Lung (tissue), 11 donors: ENCODE measurements at regions not wholly inside any gene's neighbourhood (a gene's known extent, or its start where the extent isn't known, plus 50 kb on each side); places are given as distances from the start of the nearest gene placed in this dataset.

ENCODE experiments used
- ATAC-seq: fragments of 200-7000 bp; cut with Tn5 transposase; one replicate; pipeline ENCODE4 v1.9.1; 2020; ENCODE audit warnings: moderate number of reproducible peaks; ENCODE audit not compliant: insufficient read depth, low FRiP score
- DNase-seq, 3 donors: peaks; one replicate each; pipeline ENCODE4 v3.0.0-alpha.2; 2013 to 2017
- H3K27ac ChIP-seq, 2 donors: one replicate each; pipeline ENCODE4 v1.5.1; 2013; ENCODE audit warnings: mild to moderate bottlenecking in 2 of 2, moderate library complexity in 2 of 2, control low read depth in 1 of 2, inconsistent platforms in 1 of 2, low read depth in 1 of 2, low read length in 1 of 2
- H3K27me3 ChIP-seq, 3 donors: one replicate each; pipeline ENCODE4 v1.5.1; 2013; ENCODE audit warnings: low read length in 2 of 3; ENCODE audit not compliant: control insufficient read depth in 3 of 3, insufficient read depth in 3 of 3
- H3K36me3 ChIP-seq, 4 donors: one replicate each; pipeline ENCODE4 v1.5.1; 2013; ENCODE audit warnings: low read length in 4 of 4, mild to moderate bottlenecking in 1 of 4, moderate library complexity in 1 of 4; ENCODE audit not compliant: control insufficient read depth in 4 of 4, insufficient read depth in 4 of 4
- H3K4me1 ChIP-seq, 5 donors: one replicate each; pipeline ENCODE4 v1.5.1; 2013; ENCODE audit warnings: low read length in 5 of 5, mild to moderate bottlenecking in 2 of 5, moderate library complexity in 1 of 5; ENCODE audit not compliant: control insufficient read depth in 5 of 5, insufficient read depth in 5 of 5
- H3K4me3 ChIP-seq: one replicate; pipeline ENCODE4 v1.5.1; 2013; ENCODE audit warnings: mild to moderate bottlenecking, control low read depth, moderate library complexity
- H3K9ac ChIP-seq, 2 donors: one replicate each; pipeline ENCODE4 v1.5.1; 2013; ENCODE audit warnings: low read length in 2 of 2, control low read depth in 1 of 2; ENCODE audit not compliant: insufficient read depth in 1 of 2
- H3K9me3 ChIP-seq, 4 donors: one replicate each; pipeline ENCODE4 v1.5.1; 2013; ENCODE audit warnings: low read length in 3 of 4, mild to moderate bottlenecking in 1 of 4, moderate library complexity in 1 of 4; ENCODE audit not compliant: control insufficient read depth in 4 of 4, insufficient read depth in 3 of 4
- CTCF ChIP-seq: IDR thresholded peaks from 2 replicates; pipeline ENCODE4 v1.5.1; 2012; ENCODE audit warnings: mild to moderate bottlenecking; ENCODE audit errors: control extremely low read depth, extremely low read depth
- WGBS, 2 donors: extraction: QIAGEN DNeasy Blood & Tissue Kit; methylation state at CpG; one replicate each; pipeline ENCODE4 v1.1.7; 2013; 5-methylcytosine and 5-hydroxymethylcytosine counted together
- donor health status: control.
- donor health status: control.
- donor health status: Bipolar disorder and iron deficiency.
- donor health status: healthy.
- donor health status: DM: yes; HTN: yes; CAD: no.

- H3K9ac ChIP-seq = no peak overlapping the region
- ATAC-seq = no peak
- no peak for DNase-seq
- no peak for TF ChIP-seq CTCF
- H3K4me3 ChIP-seq = no peak overlapping the region
- no peak overlapping the region for H3K27ac ChIP-seq
- no peaks in the 10 kb centered on the region for H3K36me3 ChIP-seq
- 94 to 97% methylated on average over 6 of the region's 6 CpGs for WGBS, 2 donors
- H3K9me3 ChIP-seq = no peaks in the 10 kb centered on the region
- H3K27me3 ChIP-seq = no peaks in the 10 kb centered on the region
- peaks cover 4 to 27% (median 21%) of the 10 kb centered on the region in 5 donors for H3K4me1 ChIP-seq
These were observed 384.7 kb downstream of the ENC1 start for GRCh38 chr5:74255692-74256392.

DNA sequence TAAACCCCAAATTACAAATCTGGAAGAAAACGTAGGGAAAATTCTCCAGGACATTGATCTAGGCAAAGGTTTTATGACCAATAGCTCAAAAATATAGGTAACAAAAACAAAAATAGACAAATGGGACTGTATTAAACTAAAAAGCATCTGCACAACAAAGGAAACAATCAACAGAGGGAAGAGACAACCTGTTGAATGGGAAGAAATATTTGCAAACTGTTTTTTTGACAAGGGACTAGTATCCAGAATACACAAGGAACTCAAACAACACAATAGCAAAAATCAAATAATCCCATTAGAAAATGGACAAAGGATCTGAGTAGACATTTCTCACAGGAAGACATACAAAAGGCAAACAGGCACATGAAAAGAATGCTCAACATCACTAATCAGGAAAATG is 386.3 kb downstream of the ENC1 start:
- Histone ChIP-seq H3K27me3 (no peaks in the 10 kb centered on the region), H3K4me3 (no peak overlapping the region), H3K9me3 (no peaks in the 10 kb centered on the region), H3K36me3 (no peaks in the 10 kb centered on the region), H3K27ac (no peak overlapping the region), H3K4me1 (peaks cover 4 to 26% (median 21%) of the 10 kb centered on the region in 5 donors), H3K9ac (no peak overlapping the region)
- ATAC-seq = no peak
- no peak for TF ChIP-seq CTCF
- 91 to 93% methylated on average over 1 of the region's 1 CpG for WGBS, 2 donors
- no peak for DNase-seq

DNA sequence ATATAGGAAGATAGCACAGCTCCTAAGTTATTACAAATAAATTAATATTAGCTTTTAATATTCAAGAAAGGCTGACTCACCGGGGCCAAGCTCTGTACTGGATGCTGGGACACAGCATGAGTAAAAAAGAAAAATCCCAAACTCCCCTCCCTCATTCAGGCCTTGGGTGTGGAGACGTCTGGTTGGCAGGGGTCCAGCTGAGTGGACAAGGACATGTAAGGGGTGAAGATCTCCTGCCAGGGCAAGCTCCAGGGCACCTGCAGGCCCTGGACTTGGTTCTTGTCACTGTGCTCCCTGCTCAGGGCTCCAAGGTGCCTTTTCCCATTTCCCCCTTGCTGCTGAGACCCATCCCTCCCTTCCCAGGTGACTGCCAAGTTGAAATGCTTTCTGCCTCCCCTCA is 388.5 kb downstream of the ENC1 start:
- Histone ChIP-seq H3K4me3 (no peak overlapping the region), H3K9me3 (no peaks in the 10 kb centered on the region), H3K27me3 (no peaks in the 10 kb centered on the region), H3K27ac (no peak overlapping the region), H3K36me3 (no peaks in the 10 kb centered on the region), H3K4me1 (peaks cover under 1 to 20% (median 8%) of the 10 kb centered on the region in 5 donors), H3K9ac (no peak overlapping the region)
- ATAC-seq = no peak
- WGBS, 2 donors = 74 to 83% methylated on average over 2 of the region's 2 CpGs
- DNase-seq = no peak
- TF ChIP-seq CTCF = no peak
